ENCODE measurements at regions not wholly inside any gene's neighbourhood (a gene's known extent, or its start where the extent isn't known, plus 50 kb on each side); places are given as distances from the start of the nearest gene placed in this dataset.

- ATAC-seq = peak; percentile 80
- no peak for DNase-seq (ENCODE audit: low spot score)
These were observed 54.8 kb upstream of the CREB1 start for GRCh38 chr2:207474863-207475485.

- DNase-seq (ENCODE audit: low spot score) (no peak), ATAC-seq (no peak)
These were observed 54.2 kb upstream of the CREB1 start for GRCh38 chr2:207475546-207475945.

GRCh38 chr2:207477896-207478295 is 51.9 kb upstream of the CREB1 start:
- DNase-seq (ENCODE audit: low spot score) (no peak), ATAC-seq (no peak)

GRCh38 chr2:207478572-207478971 is 51.2 kb upstream of the CREB1 start:
- no peak for DNase-seq (ENCODE audit: low spot score)
- no peak for ATAC-seq

GRCh38 chr2:207479198-207479785 is 50.5 kb upstream of the CREB1 start:
- no peak for DNase-seq (ENCODE audit: low spot score)
- no peak for ATAC-seq
